Upper lobe of left lung (tissue), 6 donors: ENCODE measurements at regions not wholly inside any gene's neighbourhood (a gene's known extent, or its start where the extent isn't known, plus 50 kb on each side); places are given as distances from the start of the nearest gene placed in this dataset.

Experiments
- ATAC-seq, 2 donors: fragments of 200-7000 bp; cut with Tn5 transposase; one replicate each; pipeline ENCODE4 v1.9.1; 2022; ENCODE audit warnings: mild to moderate bottlenecking in 2 of 2, moderate library complexity in 2 of 2; ENCODE audit not compliant: low FRiP score in 2 of 2
- DNase-seq, 2 donors: peaks; one replicate each; pipeline ENCODE4 v3.0.0-alpha.2; 2019 to 2020
- H3K27ac ChIP-seq, 4 donors: fragments of 200-600 bp; sonication (generic); one replicate each; pipeline ENCODE4 v1.5.1; 2016 to 2019
- H3K27me3 ChIP-seq, 4 donors: fragments of 200-600 bp; sonication (generic); one replicate each; pipeline ENCODE4 v1.5.1; 2017 to 2019
- H3K36me3 ChIP-seq, 4 donors: fragments of 200-600 bp; sonication (generic); one replicate each; pipeline ENCODE4 v1.5.1; 2016 to 2019
- H3K4me1 ChIP-seq, 4 donors: fragments of 200-600 bp; sonication (generic); one replicate each; pipeline ENCODE4 v1.5.1; 2018 to 2019
- H3K4me3 ChIP-seq, 4 donors: fragments of 200-600 bp; sonication (generic); one replicate each; pipeline ENCODE4 v1.5.1; 2017 to 2019; ENCODE audit warnings: mild to moderate bottlenecking in 2 of 4, moderate library complexity in 1 of 4
- H3K9me3 ChIP-seq, 4 donors: fragments of 200-600 bp; sonication (generic); one replicate each; pipeline ENCODE4 v1.5.1; 2018 to 2019
- CTCF ChIP-seq, 6 experiments: fragments of 450-650 bp in 4 of 6; fragments of 200-600 bp in 2 of 6; sonication (generic) in 2 of 6; IDR thresholded peaks; one replicate each; pipeline ENCODE4 v1.5.1; 2016 to 2019; ENCODE audit warnings: antibody characterized with exemption in 6 of 6
- EP300 ChIP-seq, 4 donors: sonication (generic); formaldehyde crosslinking; IDR thresholded peaks; one replicate each; pipeline ENCODE4 v1.5.1; 2017; ENCODE audit warnings: antibody characterized with exemption in 4 of 4, control low read depth in 2 of 4
- POLR2A ChIP-seq, 4 donors: fragments of 450-650 bp; IDR thresholded peaks; one replicate each; pipeline ENCODE4 v1.5.1; 2016 to 2017; ENCODE audit warnings: antibody characterized with exemption in 4 of 4, mild to moderate bottlenecking in 2 of 4
- POLR2AphosphoS5 ChIP-seq, 2 donors: sonication (generic); formaldehyde crosslinking; IDR thresholded peaks; one replicate each; pipeline ENCODE4 v1.5.1; 2017; ENCODE audit warnings: antibody characterized with exemption in 2 of 2
- WGBS, 2 donors: methylation state at CpG; one replicate each; pipeline ENCODE4 v1.1.5; 2017 to 2018; 5-methylcytosine and 5-hydroxymethylcytosine counted together
- donor health status: DM: no; HTN: no; CAD: no; lungs with moderate emphysema.
- donor health status: DM: no; HTN: yes; CAD: no; lungs with severe emphysema.

GRCh38 chr2:126990200-126990599, 91.5 kb downstream of the TEX51 start:
- TF ChIP-seq EP300 (IDR thresholded peaks at IDR 0.05) (no peak), POLR2A (IDR thresholded peaks at IDR 0.05) (no peak), CTCF (IDR thresholded peaks at IDR 0.05) (no peak), POLR2AphosphoS5 (IDR thresholded peaks at IDR 0.05) (no peak)
- peak in 1 of 2 donors; percentile 32 for ATAC-seq
- Histone ChIP-seq H3K9me3 (no peaks in the 10 kb centered on the region), H3K4me3 (no peak overlapping the region), H3K27ac (no peak overlapping the region), H3K4me1 (no peaks in the 10 kb centered on the region), H3K27me3 (no peaks in the 10 kb centered on the region), H3K36me3 (no peaks in the 10 kb centered on the region)
- DNase-seq, result peak in 1 of 2 donors; percentile 49
- 74 to 93% methylated on average over 2 of the region's 2 CpGs for WGBS, 2 donors

GRCh38 chr2:126990605-126991532, 92.2 kb downstream of the TEX51 start:
- peaks cover 0 to 6% (median 2%) of the 10 kb centered on the region in 4 donors for H3K4me1 ChIP-seq
- H3K36me3 ChIP-seq, result no peaks in the 10 kb centered on the region
- H3K9me3 ChIP-seq, result no peaks in the 10 kb centered on the region
- no peaks in the 10 kb centered on the region for H3K27me3 ChIP-seq
- H3K4me3 ChIP-seq, result no peak overlapping the region
- ATAC-seq (no peak), DNase-seq (no peak)
- WGBS, 2 donors, result 64 to 66% methylated on average over 11 to 12 of the region's 12 CpGs
- TF ChIP-seq POLR2AphosphoS5 (IDR thresholded peaks at IDR 0.05), result no peak
- TF ChIP-seq POLR2A (IDR thresholded peaks at IDR 0.05), result no peak
- TF ChIP-seq EP300 (IDR thresholded peaks at IDR 0.05), result no peak
- no peak for TF ChIP-seq CTCF (IDR thresholded peaks at IDR 0.05)
- no peak overlapping the region for H3K27ac ChIP-seq

- H3K36me3 ChIP-seq, result no peaks in the 10 kb centered on the region
- no peak overlapping the region for H3K4me3 ChIP-seq
- TF ChIP-seq POLR2A (IDR thresholded peaks at IDR 0.05), result no peak
- TF ChIP-seq POLR2AphosphoS5 (IDR thresholded peaks at IDR 0.05), result no peak
- no peak for TF ChIP-seq CTCF (IDR thresholded peaks at IDR 0.05)
- no peak for TF ChIP-seq EP300 (IDR thresholded peaks at IDR 0.05)
- H3K9me3 ChIP-seq, result no peaks in the 10 kb centered on the region
- H3K27ac ChIP-seq, result no peak overlapping the region
- no peaks in the 10 kb centered on the region for H3K27me3 ChIP-seq
- DNase-seq (no peak), ATAC-seq (no peak)
- peaks cover 0 to 11% (median 7%) of the 10 kb centered on the region in 4 donors for H3K4me1 ChIP-seq
- WGBS, 2 donors, result 60 to 62% methylated on average over 2 of the region's 2 CpGs
Observed at GRCh38 chr2:126994340-126994777, 95.7 kb downstream of the TEX51 start.

GRCh38 chr2:126995621-126996377, 97.1 kb downstream of the TEX51 start:
- ATAC-seq (no peak), DNase-seq (no peak)
- peak overlapping the region in 1 of 4 donors; percentile 31 for H3K27ac ChIP-seq
- TF ChIP-seq CTCF (IDR thresholded peaks at IDR 0.05), result no peak
- H3K27me3 ChIP-seq, result no peaks in the 10 kb centered on the region
- WGBS, 2 donors, result 43 to 45% methylated on average over 5 of the region's 5 CpGs
- H3K9me3 ChIP-seq, result no peaks in the 10 kb centered on the region
- H3K4me3 ChIP-seq, result no peak overlapping the region
- no peaks in the 10 kb centered on the region for H3K36me3 ChIP-seq
- peaks cover 0 to 11% (median 7%) of the 10 kb centered on the region in 4 donors for H3K4me1 ChIP-seq
